Endothelial cell of umbilical vein (primary cell): ENCODE measurements at regions not wholly inside any gene's neighbourhood (a gene's known extent, or its start where the extent isn't known, plus 50 kb on each side); places are given as distances from the start of the nearest gene placed in this dataset.
A peak's percentile ranks its signal among the peaks of the same experiment; 100 is the strongest.

Source experiments
- BruUV-seq: library from RNA; stranded (reverse); fragments of 400-500 nt; replicated peaks from 2 replicates; lab custom pipeline; 2021; lab: Mats Ljungman, UMichigan
- CTCF ChIA-PET: fragments of 300-600, 350-600 bp; sonication (Branson Sonifier 250); formaldehyde crosslinking; loops from one replicate; lab custom pipeline; 2021; ENCODE audit warnings: antibody characterized with exemption, inconsistent platforms; lab: Charles Lee
- POLR2A ChIA-PET: fragments of 300-600, 350-600 bp; sonication (Branson Sonifier 250); formaldehyde crosslinking; loops from one replicate; lab custom pipeline; 2021; ENCODE audit warnings: antibody characterized with exemption, inconsistent platforms; lab: Charles Lee
- DNase-seq: peaks from one replicate; pipeline ENCODE4 v3.0.0-alpha.2; 2011; ENCODE audit warnings: low read depth, low spot score
- FAIRE-seq: peaks from 2 replicates; lab custom pipeline; 2011; peaks lifted over from hg19 to GRCh38; lab: Jason Lieb, UNC
- H2AFZ ChIP-seq: 2 replicates; pipeline ENCODE4 v1.6.0; 2012; ENCODE audit warnings: low read depth, low read length, control low read depth, inconsistent platforms
- H3K27ac ChIP-seq: 2 replicates; pipeline ENCODE4 v1.5.1; 2011; ENCODE audit warnings: low read depth, mild to moderate bottlenecking, control low read depth, low read length, moderate library complexity; ENCODE audit not compliant: insufficient read depth
- H3K27me3 ChIP-seq, 2 experiments: 2 replicates each; pipeline versions ENCODE4 v1.6.0 to v1.6.1; 2011; ENCODE audit warnings: low read length in 2 of 2, mixed read lengths in 1 of 2; ENCODE audit not compliant: control insufficient read depth in 2 of 2, insufficient read depth in 2 of 2
- H3K36me3 ChIP-seq, 2 experiments: 2 replicates in 1 of 2; 3 replicates in 1 of 2; pipeline ENCODE4 v1.5.1; 2011; ENCODE audit warnings: low read length in 2 of 2, mild to moderate bottlenecking in 1 of 2, moderate library complexity in 1 of 2; ENCODE audit not compliant: control insufficient read depth in 2 of 2, insufficient read depth in 2 of 2; ENCODE audit errors: extremely low read depth in 1 of 2
- H3K4me1 ChIP-seq: 3 replicates; pipeline ENCODE4 v1.5.1; 2011; ENCODE audit warnings: mild to moderate bottlenecking, low read length; ENCODE audit not compliant: control insufficient read depth, insufficient read depth; ENCODE audit errors: extremely low read depth
- H3K4me2 ChIP-seq: 2 replicates; pipeline ENCODE4 v1.6.1; 2011; ENCODE audit warnings: low read length, control low read depth, mixed read lengths; ENCODE audit not compliant: insufficient read depth
- H3K4me3 ChIP-seq, 3 experiments: fragments of 200-600 bp in 1 of 3; sonication (generic), shearing (Covaris generic) in 1 of 3; replicated peaks in 1 of 3; 2 replicates each; pipeline ENCODE4 v1.5.1; 2011 to 2016; ENCODE audit warnings: control low read depth in 3 of 3, low read length in 3 of 3, mild to moderate bottlenecking in 2 of 3, inconsistent platforms in 1 of 3, low read depth in 1 of 3, moderate library complexity in 1 of 3; ENCODE audit not compliant: insufficient read depth in 1 of 3
- H3K79me2 ChIP-seq: 2 replicates; pipeline ENCODE4 v1.6.0; 2012; ENCODE audit warnings: low read length, inconsistent platforms; ENCODE audit not compliant: control insufficient read depth, insufficient read depth
- H3K9ac ChIP-seq: replicated peaks from 2 replicates; pipeline ENCODE3; 2011; ENCODE audit warnings: low read length, control low read depth; ENCODE audit not compliant: insufficient read depth; ENCODE audit errors: extremely low read depth
- H3K9me1 ChIP-seq: replicated peaks from 3 replicates; pipeline ENCODE4 v1.6.0; 2011; ENCODE audit warnings: mild to moderate bottlenecking, low read length; ENCODE audit not compliant: control insufficient read depth, insufficient read depth; ENCODE audit errors: extremely low read depth
- H3K9me3 ChIP-seq: replicated peaks from 2 replicates; pipeline ENCODE4 v1.5.1; 2012; ENCODE audit warnings: low read length, inconsistent platforms; ENCODE audit not compliant: control insufficient read depth, insufficient read depth
- H4K20me1 ChIP-seq: replicated peaks from 2 replicates; pipeline ENCODE3; 2011; ENCODE audit warnings: mild to moderate bottlenecking, low read length; ENCODE audit not compliant: control insufficient read depth, insufficient read depth; ENCODE audit errors: extremely low read depth
- CTCF ChIP-seq, 2 donors: IDR thresholded peaks; 1 replicate in 1 of 2; 2 replicates in 1 of 2; pipeline ENCODE4 v1.5.1; 2011; ENCODE audit warnings: low read length in 2 of 2, mild to moderate bottlenecking in 2 of 2, moderate library complexity in 2 of 2, control low read depth in 1 of 2, inconsistent platforms in 1 of 2, low read depth in 1 of 2; ENCODE audit not compliant: insufficient read depth in 1 of 2; ENCODE audit errors: extremely low read depth in 1 of 2
- EZH2 ChIP-seq: IDR thresholded peaks from 2 replicates; pipeline ENCODE4 v1.6.1; 2012; ENCODE audit warnings: borderline replicate concordance, low read depth, mild to moderate bottlenecking, moderate library complexity, low read length, inconsistent platforms; ENCODE audit not compliant: severe bottlenecking
- FOS ChIP-seq: IDR thresholded peaks from 2 replicates; pipeline ENCODE4 v1.6.1; 2011; ENCODE audit warnings: mild to moderate bottlenecking, low read length, moderate library complexity, borderline replicate concordance; ENCODE audit not compliant: insufficient read depth
- GATA2 ChIP-seq: IDR thresholded peaks from 2 replicates; pipeline ENCODE4 v1.7.0; 2011; ENCODE audit warnings: low read depth, mild to moderate bottlenecking, moderate library complexity, mixed read lengths, low read length; ENCODE audit not compliant: insufficient read length, insufficient read depth
- JUN ChIP-seq: IDR thresholded peaks from 2 replicates; pipeline ENCODE4 v1.6.1; 2011; ENCODE audit warnings: borderline replicate concordance, low read depth; ENCODE audit not compliant: insufficient read length, insufficient read depth
- MAX ChIP-seq: IDR thresholded peaks from 2 replicates; pipeline ENCODE4 v1.6.1; 2011; ENCODE audit not compliant: insufficient read depth, insufficient read length
- MYC ChIP-seq: IDR thresholded peaks from one replicate; pipeline ENCODE4 v1.6.1; 2011; ENCODE audit warnings: mild to moderate bottlenecking, low read depth, low read length
- POLR2A ChIP-seq: IDR thresholded peaks from 2 replicates; pipeline ENCODE4 v1.6.1; 2012; ENCODE audit warnings: low read depth, mild to moderate bottlenecking, control low read depth, low read length
- POLR2AphosphoS5 ChIP-seq: IDR thresholded peaks from 2 replicates; pipeline ENCODE4 v1.6.1; 2012; ENCODE audit warnings: low read depth, mild to moderate bottlenecking, control low read depth, low read length, moderate library complexity; ENCODE audit not compliant: insufficient read depth
- dilution Hi-C: fragments of 300-500 bp; cut with MboI; formaldehyde crosslinking; loops from one replicate; pipeline ENCODE4 v1.15.0; 2019; ENCODE audit warnings: low sequenced_read_pairs; ENCODE audit not compliant: extremely low pct_ligation_motif_present
- intact Hi-C: fragments of 100-400 bp; cut with micrococcal nuclease; formaldehyde crosslinking; loops from one replicate; pipeline ENCODE4 v1.10.0; 2022

- POLR2A ChIA-PET: no interaction called here
- dilution Hi-C loops (no loop called here), intact Hi-C loops (no loop called here)
- no peak for TF ChIP-seq FOS
- TF ChIP-seq GATA2: no peak
- no peak for TF ChIP-seq MYC
- no peak for TF ChIP-seq JUN
- TF ChIP-seq EZH2: no peak
- TF ChIP-seq MAX: no peak
- no peak for TF ChIP-seq CTCF (IDR thresholded peaks at IDR 0.05; ENCODE audit: extremely low read depth in 1 of 2, insufficient read depth in 1 of 2, low read depth in 1 of 2, low read length in 2 of 2)
- no peak for TF ChIP-seq POLR2AphosphoS5
- no peak for TF ChIP-seq POLR2A
- FAIRE-seq (no peak), DNase-seq (peak; percentile 13)
- H3K4me3 ChIP-seq: no peak overlapping the region
- no peak overlapping the region for H3K27ac ChIP-seq
- no peaks in the 10 kb centered on the region for H3K9me1 ChIP-seq
- CTCF ChIA-PET: interaction anchor here (1.4 kb wide), 1 partner anchor 36 kb away, joined by 3 read pairs; no protein-coding TSS in a partner anchor
- no TSS peak for BruUV-seq
- H4K20me1 ChIP-seq: no peaks in the 10 kb centered on the region
- no peak overlapping the region for H3K4me2 ChIP-seq
- H3K9ac ChIP-seq: no peak overlapping the region
- no peaks in the 10 kb centered on the region for H3K79me2 ChIP-seq
- peak overlapping the region; percentile 44 for H2AFZ ChIP-seq
- H3K9me3 ChIP-seq: no peaks in the 10 kb centered on the region
- no peaks in the 10 kb centered on the region for H3K4me1 ChIP-seq
- H3K27me3 ChIP-seq: no peaks in the 10 kb centered on the region
- no peaks in the 10 kb centered on the region for H3K36me3 ChIP-seq
Observed at GRCh38 chr7:113810080-113810744, 108.6 kb downstream of the PPP1R3A start.
